Dendritic cell treated with granulocyte-macrophage colony-stimulating factor and Interleukin-4, amounts not matched to agents 40 ng/mL and 50 ng/mL, for 4 days (primary cell): ENCODE measurements at regions not wholly inside any gene's neighbourhood (a gene's known extent, or its start where the extent isn't known, plus 50 kb on each side); places are given as distances from the start of the nearest gene placed in this dataset.

Experiments used
- H3K27ac Mint-ChIP-seq: one replicate; pipeline ENCODE4 v1.8.0; 2022; ENCODE audit warnings: mild to moderate bottlenecking, mixed read lengths
- H3K27me3 Mint-ChIP-seq: one replicate; pipeline ENCODE4 v1.8.0; 2022; ENCODE audit warnings: mild to moderate bottlenecking, mixed read lengths
- H3K36me3 Mint-ChIP-seq: one replicate; pipeline ENCODE4 v1.8.0; 2022; ENCODE audit warnings: low read depth, mixed read lengths
- H3K4me1 Mint-ChIP-seq: one replicate; pipeline ENCODE4 v1.8.0; 2022; ENCODE audit warnings: low read depth, mixed read lengths
- H3K4me3 Mint-ChIP-seq: one replicate; pipeline ENCODE4 v1.8.0; 2022; ENCODE audit warnings: mild to moderate bottlenecking, moderate library complexity, mixed read lengths
- H3K9me3 Mint-ChIP-seq: one replicate; pipeline ENCODE4 v1.8.0; 2022; ENCODE audit warnings: mixed read lengths
- intact Hi-C: fragments of 100-400 bp; cut with micrococcal nuclease; formaldehyde crosslinking; loops from one replicate; pipeline ENCODE4 v1.15.0; 2022

DNA sequence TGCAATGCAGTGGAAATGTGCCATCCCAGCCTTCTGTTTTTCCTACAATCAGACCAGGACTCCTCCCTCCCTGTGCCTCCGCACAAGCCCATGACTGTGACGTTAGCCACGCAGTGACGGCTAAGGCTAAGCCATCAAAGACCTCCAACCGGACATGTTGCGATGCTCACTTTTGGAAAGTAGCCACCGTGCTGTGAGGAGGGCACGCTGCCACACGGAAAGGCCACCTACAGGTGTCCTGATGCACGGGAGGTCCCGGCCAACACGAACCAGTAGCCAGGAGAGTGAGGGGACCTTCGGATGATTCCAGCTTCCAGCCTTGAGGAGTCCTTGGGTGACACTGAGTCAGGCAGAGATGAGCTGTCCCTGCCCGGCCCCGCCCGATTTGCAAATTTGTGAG, 53.9 kb downstream of the FOXL1 start:
- Mint-ChIP-seq H3K4me3 (no peak overlapping the region), H3K36me3 (no peaks in the 10 kb centered on the region), H3K27me3 (peaks cover 8% of the 10 kb centered on the region), H3K4me1 (no peaks in the 10 kb centered on the region), H3K9me3 (no peaks in the 10 kb centered on the region), H3K27ac (no peak overlapping the region)
- intact Hi-C loops, result no loop called here

DNA sequence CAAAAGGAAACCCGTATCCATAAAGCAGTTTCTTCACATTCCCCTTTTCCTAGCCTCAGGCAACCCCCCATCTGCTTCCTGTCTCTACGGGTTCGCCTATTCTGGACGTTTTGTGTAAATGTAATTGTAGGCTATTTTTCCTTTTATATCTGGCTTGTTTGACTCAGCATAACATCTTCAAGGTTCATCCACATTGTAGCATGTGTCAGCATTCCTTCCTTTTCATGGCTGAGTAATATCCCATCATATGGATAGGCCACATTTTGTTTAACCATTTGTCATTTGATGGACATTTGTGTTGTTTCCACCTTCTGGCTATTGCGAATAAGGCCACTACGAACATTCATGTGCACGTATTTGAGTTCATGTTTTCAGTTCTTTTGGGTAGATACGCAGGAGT, 54.6 kb downstream of the FOXL1 start:
- intact Hi-C loops, result no loop called here
- Mint-ChIP-seq H3K4me3 (no peak overlapping the region), H3K36me3 (no peaks in the 10 kb centered on the region), H3K9me3 (no peaks in the 10 kb centered on the region), H3K4me1 (no peaks in the 10 kb centered on the region), H3K27ac (no peak overlapping the region), H3K27me3 (peaks cover 10% of the 10 kb centered on the region)

DNA sequence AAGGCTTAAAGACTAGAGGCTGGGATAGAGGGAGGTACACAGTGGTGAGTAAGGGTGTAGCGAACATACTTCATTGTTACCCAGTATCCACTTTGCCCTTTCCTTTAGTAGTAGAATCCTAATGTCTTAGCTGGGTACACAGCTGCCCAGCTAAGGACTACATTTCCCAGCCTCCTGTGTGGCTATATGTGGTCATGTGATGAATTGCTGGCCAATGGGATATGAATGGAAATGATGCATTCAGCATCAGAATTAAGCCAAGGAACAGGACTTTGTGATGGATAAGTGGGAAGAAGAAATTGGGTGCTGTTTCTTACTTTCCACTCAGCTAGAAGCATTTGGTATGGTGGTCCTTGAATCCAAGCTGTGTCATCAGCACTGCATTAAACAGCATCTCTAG, 55.9 kb downstream of the FOXL1 start:
- H3K27me3 Mint-ChIP-seq, result peaks cover 10% of the 10 kb centered on the region
- no peaks in the 10 kb centered on the region for H3K36me3 Mint-ChIP-seq
- intact Hi-C loops, result no loop called here
- no peaks in the 10 kb centered on the region for H3K4me1 Mint-ChIP-seq
- H3K9me3 Mint-ChIP-seq, result no peaks in the 10 kb centered on the region
- no peak overlapping the region for H3K4me3 Mint-ChIP-seq
- no peak overlapping the region for H3K27ac Mint-ChIP-seq

DNA sequence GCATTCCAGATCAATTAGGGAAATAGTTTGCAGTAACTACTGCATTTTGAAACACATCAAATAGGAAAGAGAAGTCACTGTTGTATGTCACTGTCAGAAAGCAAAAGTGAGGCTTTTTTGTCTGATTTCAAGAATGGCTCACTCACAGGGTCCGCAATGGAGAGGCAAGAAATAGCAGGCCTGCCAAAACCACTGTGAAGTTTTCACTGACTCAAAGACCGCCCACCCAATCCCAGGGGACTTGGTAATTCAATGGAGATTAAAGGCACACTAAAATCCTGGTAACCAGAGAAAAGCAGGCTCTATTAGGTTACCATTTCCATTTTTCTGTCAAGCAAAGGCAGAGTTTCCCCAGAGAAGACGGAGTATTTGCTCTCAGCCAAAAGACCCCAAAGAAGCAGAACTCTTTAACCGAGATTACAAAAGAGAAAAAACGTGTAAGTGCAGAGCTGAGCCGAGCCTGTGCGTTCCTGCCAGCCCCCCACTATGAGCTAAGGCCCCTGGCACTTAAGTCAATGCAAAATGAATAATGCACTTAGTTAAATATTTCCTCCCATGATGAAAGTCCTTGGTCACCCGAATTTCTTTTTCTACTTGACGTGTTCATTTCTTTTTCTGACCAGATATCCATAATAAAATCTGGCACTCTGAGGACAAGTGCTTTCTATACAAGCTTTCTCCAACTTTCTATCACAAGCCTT, 57.0 kb downstream of the FOXL1 start:
- Mint-ChIP-seq H3K4me1 (no peaks in the 10 kb centered on the region), H3K36me3 (no peaks in the 10 kb centered on the region), H3K27ac (no peak overlapping the region), H3K4me3 (no peak overlapping the region), H3K9me3 (no peaks in the 10 kb centered on the region), H3K27me3 (peaks cover 8% of the 10 kb centered on the region)
- intact Hi-C loops, result no loop called here

GRCh38 chr16:86635926-86636325, 57.6 kb downstream of the FOXL1 start:
- H3K4me1 Mint-ChIP-seq, result no peaks in the 10 kb centered on the region
- intact Hi-C loops, result no loop called here
- no peaks in the 10 kb centered on the region for H3K36me3 Mint-ChIP-seq
- no peaks in the 10 kb centered on the region for H3K9me3 Mint-ChIP-seq
- no peak overlapping the region for H3K27ac Mint-ChIP-seq
- H3K27me3 Mint-ChIP-seq, result peaks cover 8% of the 10 kb centered on the region
- no peak overlapping the region for H3K4me3 Mint-ChIP-seq

GRCh38 chr16:86637744-86638143, 59.4 kb downstream of the FOXL1 start:
- peaks cover 4% of the 10 kb centered on the region for H3K27me3 Mint-ChIP-seq
- intact Hi-C loops, result no loop called here
- no peaks in the 10 kb centered on the region for H3K4me1 Mint-ChIP-seq
- H3K36me3 Mint-ChIP-seq, result no peaks in the 10 kb centered on the region
- H3K9me3 Mint-ChIP-seq, result no peaks in the 10 kb centered on the region
- no peak overlapping the region for H3K4me3 Mint-ChIP-seq
- no peak overlapping the region for H3K27ac Mint-ChIP-seq

DNA sequence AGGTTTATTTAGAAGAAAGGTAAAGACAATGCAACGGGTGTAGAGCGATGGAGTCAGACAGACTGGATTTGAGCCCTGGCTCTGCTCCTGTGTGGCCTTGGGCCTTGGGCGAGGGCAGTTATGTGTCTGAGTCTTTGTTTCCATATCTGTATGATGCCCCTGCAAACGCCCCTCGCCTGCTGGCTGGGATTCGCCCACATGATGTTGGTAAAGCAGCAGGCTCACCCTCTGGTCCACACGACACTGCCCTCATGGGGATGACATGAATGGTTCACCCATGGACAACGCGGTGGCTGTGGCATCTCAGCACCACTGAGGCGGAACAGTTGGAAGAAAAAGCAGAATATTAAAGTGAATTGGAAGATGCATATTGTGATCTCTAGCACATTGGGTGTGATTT, 60.3 kb downstream of the FOXL1 start:
- no peaks in the 10 kb centered on the region for H3K4me1 Mint-ChIP-seq
- H3K36me3 Mint-ChIP-seq, result no peaks in the 10 kb centered on the region
- H3K27ac Mint-ChIP-seq, result no peak overlapping the region
- no peaks in the 10 kb centered on the region for H3K9me3 Mint-ChIP-seq
- intact Hi-C loops, result no loop called here
- H3K27me3 Mint-ChIP-seq, result peaks cover 4% of the 10 kb centered on the region
- no peak overlapping the region for H3K4me3 Mint-ChIP-seq

GRCh38 chr16:86639354-86639753, 61.0 kb downstream of the FOXL1 start:
- H3K9me3 Mint-ChIP-seq, result no peaks in the 10 kb centered on the region
- H3K36me3 Mint-ChIP-seq, result no peaks in the 10 kb centered on the region
- intact Hi-C loops, result no loop called here
- no peak overlapping the region for H3K27ac Mint-ChIP-seq
- peaks cover 5% of the 10 kb centered on the region for H3K27me3 Mint-ChIP-seq
- H3K4me1 Mint-ChIP-seq, result no peaks in the 10 kb centered on the region
- H3K4me3 Mint-ChIP-seq, result no peak overlapping the region

- H3K27ac Mint-ChIP-seq, result no peak overlapping the region
- peaks cover 3% of the 10 kb centered on the region for H3K27me3 Mint-ChIP-seq
- no peak overlapping the region for H3K4me3 Mint-ChIP-seq
- no peaks in the 10 kb centered on the region for H3K9me3 Mint-ChIP-seq
- no peaks in the 10 kb centered on the region for H3K4me1 Mint-ChIP-seq
- H3K36me3 Mint-ChIP-seq, result no peaks in the 10 kb centered on the region
- intact Hi-C loops, result no loop called here
These were observed 62.0 kb downstream of the FOXL1 start for GRCh38 chr16:86640265-86640843.

- no peaks in the 10 kb centered on the region for H3K9me3 Mint-ChIP-seq
- peaks cover 5% of the 10 kb centered on the region for H3K27me3 Mint-ChIP-seq
- no peak overlapping the region for H3K4me3 Mint-ChIP-seq
- no peak overlapping the region for H3K27ac Mint-ChIP-seq
- H3K4me1 Mint-ChIP-seq, result no peaks in the 10 kb centered on the region
- no peaks in the 10 kb centered on the region for H3K36me3 Mint-ChIP-seq
- intact Hi-C loops, result no loop called here
These were observed 63.7 kb downstream of the FOXL1 start for GRCh38 chr16:86642087-86642486.

GRCh38 chr16:86643671-86644070, 65.3 kb downstream of the FOXL1 start:
- H3K36me3 Mint-ChIP-seq, result no peaks in the 10 kb centered on the region
- H3K4me3 Mint-ChIP-seq, result no peak overlapping the region
- intact Hi-C loops, result no loop called here
- H3K27ac Mint-ChIP-seq, result no peak overlapping the region
- no peaks in the 10 kb centered on the region for H3K9me3 Mint-ChIP-seq
- H3K4me1 Mint-ChIP-seq, result no peaks in the 10 kb centered on the region
- peaks cover 3% of the 10 kb centered on the region for H3K27me3 Mint-ChIP-seq

DNA sequence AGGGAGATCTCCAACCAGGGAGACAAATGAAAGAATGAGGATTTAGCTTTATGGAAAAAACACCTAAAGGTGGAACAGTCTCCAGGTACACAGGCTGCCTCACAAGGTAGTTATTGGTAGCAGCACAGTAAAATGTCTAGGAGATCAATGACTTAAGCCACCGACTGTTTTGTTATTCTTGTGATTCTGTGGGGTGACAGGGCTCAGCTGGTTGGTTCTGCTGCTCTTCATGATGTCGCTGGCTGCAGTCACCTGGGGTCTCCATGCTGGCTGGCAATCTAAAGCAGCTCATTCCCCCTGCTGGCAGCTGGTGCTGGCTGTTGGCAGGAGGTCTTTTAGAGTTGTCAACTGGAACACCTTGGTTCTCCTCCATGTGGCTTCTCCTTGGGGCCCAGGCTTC, 69.2 kb downstream of the FOXL1 start:
- Mint-ChIP-seq H3K9me3 (no peaks in the 10 kb centered on the region), H3K36me3 (no peaks in the 10 kb centered on the region), H3K4me1 (no peaks in the 10 kb centered on the region), H3K27ac (no peak overlapping the region), H3K27me3 (peaks cover 3% of the 10 kb centered on the region), H3K4me3 (no peak overlapping the region)
- intact Hi-C loops, result no loop called here

- peaks cover 2% of the 10 kb centered on the region for H3K27me3 Mint-ChIP-seq
- intact Hi-C loops, result no loop called here
These were observed 71.5 kb downstream of the FOXL1 start for GRCh38 chr16:86649875-86650274.

GRCh38 chr16:86651013-86651627, 72.8 kb downstream of the FOXL1 start:
- Mint-ChIP-seq H3K27me3 (no peaks in the 10 kb centered on the region), H3K4me1 (no peaks in the 10 kb centered on the region), H3K4me3 (no peak overlapping the region), H3K36me3 (no peaks in the 10 kb centered on the region), H3K27ac (no peak overlapping the region), H3K9me3 (no peaks in the 10 kb centered on the region)
- intact Hi-C loops, result no loop called here

More at GRCh38 chr16:86649875-86650274, 71.5 kb downstream of the FOXL1 start:
- Mint-ChIP-seq H3K4me3 (no peak overlapping the region), H3K4me1 (no peaks in the 10 kb centered on the region), H3K36me3 (no peaks in the 10 kb centered on the region), H3K27ac (no peak overlapping the region), H3K9me3 (no peaks in the 10 kb centered on the region)

DNA sequence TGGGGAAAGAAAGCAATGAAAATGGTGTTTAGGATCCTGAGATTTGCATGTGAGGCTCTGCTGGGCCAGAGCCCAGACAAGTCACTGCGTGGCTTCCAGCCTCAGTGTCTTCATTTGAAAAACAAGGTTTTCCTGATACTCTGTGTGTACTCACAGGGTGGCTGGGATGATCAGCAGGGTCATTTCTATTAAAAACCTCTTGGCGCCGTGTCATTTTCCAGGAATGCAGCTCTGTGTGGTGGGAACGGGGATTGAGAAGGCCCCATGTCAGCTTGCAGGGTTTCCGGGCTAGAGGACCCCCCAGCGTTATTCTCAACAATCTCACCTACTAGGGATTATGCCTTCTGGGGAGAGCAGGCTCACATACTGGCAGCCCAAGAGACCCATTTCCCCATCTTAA, 73.5 kb downstream of the FOXL1 start:
- Mint-ChIP-seq H3K9me3 (no peaks in the 10 kb centered on the region), H3K27me3 (no peaks in the 10 kb centered on the region), H3K36me3 (no peaks in the 10 kb centered on the region), H3K4me1 (no peaks in the 10 kb centered on the region), H3K4me3 (no peak overlapping the region), H3K27ac (no peak overlapping the region)
- intact Hi-C loops, result no loop called here
